K562 (cell line): ENCODE measurements at regions not wholly inside any gene's neighbourhood (a gene's known extent, or its start where the extent isn't known, plus 50 kb on each side); places are given as distances from the start of the nearest gene placed in this dataset.
A peak's percentile ranks its signal among the peaks of the same experiment; 100 is the strongest.

Source experiments
- ADNP ChIP-seq: fragments of 200-800 bp; sonication (Bioruptor generic); IDR thresholded peaks from 2 replicates; pipeline ENCODE4 v1.6.1; 2016; ENCODE audit warnings: missing genetic modification characterization, missing compliant biosample characterization
- ARHGAP35 ChIP-seq: fragments of 450-650 bp; IDR thresholded peaks from 2 replicates; pipeline ENCODE4 v1.6.1; 2018; ENCODE audit not compliant: partially characterized antibody
- BRF2 ChIP-seq: IDR thresholded peaks from 3 replicates; pipeline ENCODE4 v1.6.1; 2011; ENCODE audit warnings: borderline replicate concordance, mild to moderate bottlenecking; ENCODE audit not compliant: insufficient read length, insufficient read depth
- EGR1 ChIP-seq: fragments of 450-650 bp; conservative IDR thresholded peaks from 2 replicates; pipeline ENCODE4 v1.6.1; 2017; ENCODE audit warnings: mild to moderate bottlenecking
- FOS ChIP-seq: IDR thresholded peaks from 3 replicates; pipeline ENCODE4 v1.6.1; 2011; ENCODE audit not compliant: insufficient read length; ENCODE audit errors: extremely low read depth
- HMGXB4 ChIP-seq: sonication (generic); formaldehyde crosslinking; IDR thresholded peaks from 2 replicates; pipeline ENCODE4 v1.8.1; 2023; ENCODE audit warnings: mild to moderate bottlenecking, missing genetic modification reagents
- HNRNPLL ChIP-seq: fragments of 200-400 bp; formaldehyde crosslinking; IDR thresholded peaks from 2 replicates; pipeline ENCODE4 v1.6.1; 2017; ENCODE audit warnings: low read length, low read depth, mild to moderate bottlenecking; ENCODE audit not compliant: poor library complexity, severe bottlenecking
- LARP7 ChIP-seq: fragments of 450-650 bp; IDR thresholded peaks from 2 replicates; pipeline ENCODE4 v1.6.1; 2016
- NFIX ChIP-seq: fragments of 250-450 bp; sonication (Bioruptor Pico); IDR thresholded peaks from 2 replicates; pipeline ENCODE4 v1.4.0; 2020; ENCODE audit warnings: low read depth, mild to moderate bottlenecking, moderate library complexity
- NR1H2 ChIP-seq: sonication (generic); formaldehyde crosslinking; IDR thresholded peaks from 2 replicates; pipeline ENCODE4 v1.4.0; 2020; ENCODE audit warnings: mild to moderate bottlenecking, missing genetic modification reagents
- NRF1 ChIP-seq, 2 experiments: fragments of 450-650 bp; IDR thresholded peaks in 1 of 2; conservative IDR thresholded peaks in 1 of 2; 2 replicates each; pipeline ENCODE4 v1.6.1; 2014; ENCODE audit warnings: mild to moderate bottlenecking in 2 of 2
- POLR2G ChIP-seq: fragments of 200-400 bp; formaldehyde crosslinking; IDR thresholded peaks from 2 replicates; pipeline ENCODE4 v1.6.1; 2017; ENCODE audit warnings: low read depth, mild to moderate bottlenecking, antibody characterized with exemption, low read length, moderate library complexity
- PRDM10 ChIP-seq: fragments of 450-650 bp; IDR thresholded peaks from 2 replicates; pipeline ENCODE4 v1.6.1; 2018; ENCODE audit not compliant: partially characterized antibody
- RBFOX2 ChIP-seq: fragments of 200-400 bp; formaldehyde crosslinking; IDR thresholded peaks from 2 replicates; pipeline ENCODE4 v1.6.1; 2017; ENCODE audit warnings: low read depth, mild to moderate bottlenecking, low read length, moderate library complexity
- SMARCE1 ChIP-seq: fragments of 450-650 bp; IDR thresholded peaks from 2 replicates; pipeline ENCODE4 v1.7.1; 2016; ENCODE audit warnings: mild to moderate bottlenecking
- XRCC3 ChIP-seq: fragments of 450-650 bp; IDR thresholded peaks from 2 replicates; pipeline ENCODE4 v1.6.1; 2017; ENCODE audit warnings: mild to moderate bottlenecking, moderate library complexity
- ZBED1 ChIP-seq: IDR thresholded peaks from 2 replicates; pipeline ENCODE4 v1.6.1; 2014
- ZBTB34 ChIP-seq: fragments of 250-450 bp; sonication (Bioruptor Pico); IDR thresholded peaks from 2 replicates; pipeline ENCODE4 v1.8.0; 2021; ENCODE audit warnings: mild to moderate bottlenecking, moderate library complexity
- ZNF184 ChIP-seq: sonication (generic); formaldehyde crosslinking; IDR thresholded peaks from 2 replicates; pipeline ENCODE4 v1.5.0; 2020; ENCODE audit warnings: missing genetic modification reagents
- ZNF395 ChIP-seq: fragments of 200-800 bp; sonication (Bioruptor generic); IDR thresholded peaks from 2 replicates; pipeline ENCODE4 v1.6.1; 2017; ENCODE audit warnings: missing genetic modification characterization, missing compliant biosample characterization

GRCh38 chrX:2608638-2609430 lies 82.3 kb upstream of the CD99 start (continued):
- peak; percentile 19 for TF ChIP-seq PRDM10
- no peak for TF ChIP-seq ZBED1
- TF ChIP-seq XRCC3 = no peak
- TF ChIP-seq ARHGAP35 = no peak
- peak; percentile 82 for TF ChIP-seq POLR2G
- no peak for TF ChIP-seq ZBTB34 (CRISPR knock-in tag)
- peak; percentile 71 to 72 for TF ChIP-seq NRF1 (conservative IDR thresholded peaks at IDR 0.05 in 1 of 2, IDR thresholded peaks at IDR 0.05 in 1 of 2)
- TF ChIP-seq EGR1 = peak; percentile 37; the same call in 1 of the 2 replicates
- no peak for TF ChIP-seq SMARCE1
- TF ChIP-seq ZNF184 (CRISPR knock-in tag) = no peak
- TF ChIP-seq ZNF395 (CRISPR knock-in tag) = no peak
- TF ChIP-seq ADNP (tag) = no peak
- no peak for TF ChIP-seq NFIX (CRISPR knock-in tag)
- TF ChIP-seq RBFOX2 = peak; percentile 76
- TF ChIP-seq HNRNPLL = peak; percentile 49
- TF ChIP-seq LARP7 = no peak
- no peak for TF ChIP-seq HMGXB4
- no peak for TF ChIP-seq BRF2
- no peak for TF ChIP-seq FOS
- no peak for TF ChIP-seq NR1H2 (CRISPR knock-in tag)
